ENCODE measurements at regions not wholly inside any gene's neighbourhood (a gene's known extent, or its start where the extent isn't known, plus 50 kb on each side); places are given as distances from the start of the nearest gene placed in this dataset.

DNA sequence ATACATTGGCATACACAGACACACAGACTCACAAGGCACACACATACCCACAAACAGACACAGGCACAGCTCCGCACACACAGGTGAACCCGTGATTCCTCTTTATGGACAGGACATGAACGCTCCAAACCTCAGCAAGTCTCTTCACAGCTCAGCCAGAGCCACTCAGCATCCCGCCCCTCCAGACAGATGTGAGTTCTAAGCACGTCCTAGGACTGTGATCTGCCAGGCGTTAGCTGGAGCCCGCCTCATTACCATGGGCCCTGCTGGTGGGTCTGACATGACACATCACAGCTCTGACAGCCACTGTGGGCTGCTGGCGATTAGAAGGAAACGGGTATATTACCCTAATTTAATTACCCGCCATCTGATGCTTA is 176.7 kb upstream of the PPP2R2D start:
- TF ChIP-seq ZFX (CRISPR knock-in tag; IDR thresholded peaks at IDR 0.05; ENCODE audit: low read depth) (no peak), HCFC1 (IDR thresholded peaks at IDR 0.05; ENCODE audit: low read depth, low read length) (no peak), CCDC6 (CRISPR knock-in tag; IDR thresholded peaks at IDR 0.05) (no peak), ELF4 (CRISPR knock-in tag; IDR thresholded peaks at IDR 0.05; ENCODE audit: borderline replicate concordance) (no peak), ZKSCAN5 (CRISPR knock-in tag; IDR thresholded peaks at IDR 0.05) (no peak), NR1H2 (CRISPR knock-in tag; IDR thresholded peaks at IDR 0.05; ENCODE audit: borderline replicate concordance, low read depth) (no peak), HOXA3 (CRISPR knock-in tag; IDR thresholded peaks at IDR 0.05) (no peak), ZNF589 (CRISPR knock-in tag; conservative IDR thresholded peaks at IDR 0.05) (no peak)
- TF ChIP-seq, protein P1, sequence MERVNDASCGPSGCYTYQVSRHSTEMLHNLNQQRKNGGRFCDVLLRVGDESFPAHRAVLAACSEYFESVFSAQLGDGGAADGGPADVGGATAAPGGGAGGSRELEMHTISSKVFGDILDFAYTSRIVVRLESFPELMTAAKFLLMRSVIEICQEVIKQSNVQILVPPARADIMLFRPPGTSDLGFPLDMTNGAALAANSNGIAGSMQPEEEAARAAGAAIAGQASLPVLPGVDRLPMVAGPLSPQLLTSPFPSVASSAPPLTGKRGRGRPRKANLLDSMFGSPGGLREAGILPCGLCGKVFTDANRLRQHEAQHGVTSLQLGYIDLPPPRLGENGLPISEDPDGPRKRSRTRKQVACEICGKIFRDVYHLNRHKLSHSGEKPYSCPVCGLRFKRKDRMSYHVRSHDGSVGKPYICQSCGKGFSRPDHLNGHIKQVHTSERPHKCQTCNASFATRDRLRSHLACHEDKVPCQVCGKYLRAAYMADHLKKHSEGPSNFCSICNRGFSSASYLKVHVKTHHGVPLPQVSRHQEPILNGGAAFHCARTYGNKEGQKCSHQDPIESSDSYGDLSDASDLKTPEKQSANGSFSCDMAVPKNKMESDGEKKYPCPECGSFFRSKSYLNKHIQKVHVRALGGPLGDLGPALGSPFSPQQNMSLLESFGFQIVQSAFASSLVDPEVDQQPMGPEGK (CRISPR knock-in tag; IDR thresholded peaks at IDR 0.05) = no peak
